Stimulated activated naive B cell treated with anti-CD40 and anti-IgM and Interleukin-4, amounts not matched to agents 10 μg/mL and 1 μg/mL and 100 μg/mL, for 72 hours (primary cell): ENCODE measurements at regions not wholly inside any gene's neighbourhood (a gene's known extent, or its start where the extent isn't known, plus 50 kb on each side); places are given as distances from the start of the nearest gene placed in this dataset.
"Not testable (repeated sequence)": the region's sequence is repeated elsewhere in the genome, so short reads cannot be mapped to it uniquely, and the experiment has no call there.

Source experiments
- ATAC-seq, 2 donors: fragments of 150-1000 bp; cut with Tn5 transposase; replicated peaks; 2 replicates each; pipeline ENCODE4 v1.10.0; 2021; ENCODE audit warnings: moderate library complexity in 1 of 2
- DNase-seq: peaks from one replicate; pipeline ENCODE4 v3.0.0; 2021
- H3K27ac Mint-ChIP-seq: one replicate; pipeline ENCODE4 v1.8.0; 2022; ENCODE audit warnings: mild to moderate bottlenecking, mixed read lengths
- H3K27me3 Mint-ChIP-seq, 2 donors: one replicate each; pipeline ENCODE4 v1.8.0; 2022; ENCODE audit warnings: mixed read lengths in 2 of 2
- H3K36me3 Mint-ChIP-seq, 2 donors: one replicate each; pipeline ENCODE4 v1.8.0; 2022; ENCODE audit warnings: mixed read lengths in 2 of 2, mild to moderate bottlenecking in 1 of 2
- H3K4me1 Mint-ChIP-seq, 2 donors: one replicate each; pipeline ENCODE4 v1.8.0; 2022; ENCODE audit warnings: mixed read lengths in 2 of 2, mild to moderate bottlenecking in 1 of 2
- H3K4me3 Mint-ChIP-seq, 2 donors: one replicate each; pipeline ENCODE4 v1.8.0; 2022; ENCODE audit warnings: mild to moderate bottlenecking in 2 of 2, mixed read lengths in 2 of 2, moderate library complexity in 1 of 2
- H3K9me3 Mint-ChIP-seq, 2 donors: one replicate each; pipeline ENCODE4 v1.8.0; 2022; ENCODE audit warnings: mixed read lengths in 2 of 2, mild to moderate bottlenecking in 1 of 2

DNA sequence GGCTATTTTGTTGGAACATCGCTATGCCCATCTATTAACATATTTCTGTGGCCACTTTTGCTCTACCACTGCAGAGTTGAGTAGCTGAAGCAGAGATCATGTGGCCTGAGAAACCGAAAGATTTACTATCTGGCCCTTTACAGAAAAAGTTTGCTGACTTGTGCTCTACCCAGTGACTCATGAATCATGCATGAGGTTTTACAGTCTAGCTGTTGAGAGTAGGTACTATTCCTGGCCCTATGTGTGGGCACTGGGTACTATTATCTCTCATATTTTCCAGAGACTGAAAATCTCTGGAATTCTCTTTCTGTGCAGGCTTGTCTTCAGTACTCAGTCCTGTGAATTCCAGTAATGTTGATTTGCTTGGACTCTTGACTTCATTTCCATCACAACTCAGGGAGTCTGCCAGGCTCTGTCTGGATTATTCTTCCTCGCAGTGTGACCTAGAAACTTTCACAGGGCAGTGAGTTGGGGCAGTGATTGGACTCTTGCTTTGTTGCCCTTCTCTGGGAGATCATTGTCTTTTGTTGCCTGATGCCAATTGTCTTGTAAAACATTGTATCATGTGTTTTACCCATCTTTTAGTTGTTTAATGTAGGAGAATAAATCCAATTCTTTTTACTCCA, 121.3 kb upstream of the PRSS12 start:
- H3K27ac Mint-ChIP-seq, H3K36me3 Mint-ChIP-seq, H3K4me1 Mint-ChIP-seq, ATAC-seq, H3K9me3 Mint-ChIP-seq, H3K27me3 Mint-ChIP-seq, H3K4me3 Mint-ChIP-seq, DNase-seq: not testable (repeated sequence)

DNA sequence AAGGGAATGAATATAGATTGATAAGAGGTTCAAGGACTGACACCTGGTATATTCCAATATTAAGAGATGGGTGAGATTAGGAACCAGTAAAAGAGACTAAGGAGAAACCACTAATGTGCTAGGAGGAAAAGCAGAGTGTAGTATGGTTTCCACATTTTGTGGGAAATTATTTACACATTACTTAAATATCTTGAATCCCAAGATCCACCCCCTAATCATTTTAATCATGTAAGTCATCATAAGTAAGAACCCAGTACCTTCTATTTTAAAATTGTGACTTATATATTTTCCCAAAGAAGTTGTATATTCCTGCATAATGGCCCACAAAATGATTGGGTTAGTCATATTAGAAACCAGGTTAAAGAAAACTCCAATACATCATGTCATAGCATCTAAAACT, 122.0 kb upstream of the PRSS12 start:
- not testable (repeated sequence) for H3K27me3 Mint-ChIP-seq, H3K4me1 Mint-ChIP-seq, DNase-seq, H3K9me3 Mint-ChIP-seq, ATAC-seq, H3K27ac Mint-ChIP-seq, H3K4me3 Mint-ChIP-seq, H3K36me3 Mint-ChIP-seq

DNA sequence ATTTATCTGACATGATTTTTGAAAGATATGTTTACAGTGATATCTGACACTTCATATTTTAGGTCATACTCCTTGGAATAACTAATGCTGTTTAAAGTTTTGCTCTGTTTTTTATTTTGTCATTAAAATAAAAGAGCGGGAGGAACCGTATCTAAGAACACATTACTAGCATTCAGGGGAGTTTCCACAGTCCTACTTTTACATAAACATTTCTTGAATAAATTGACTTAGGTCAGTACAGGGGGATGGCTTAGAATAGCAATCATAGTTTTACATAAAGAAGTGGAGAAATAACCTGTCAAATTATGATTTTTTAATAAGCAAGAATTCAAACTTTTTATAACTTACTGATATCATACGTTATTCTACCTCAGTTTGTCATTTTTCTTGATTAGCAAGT, 123.1 kb upstream of the PRSS12 start:
- DNase-seq, H3K9me3 Mint-ChIP-seq, H3K27ac Mint-ChIP-seq, H3K27me3 Mint-ChIP-seq, ATAC-seq, H3K4me1 Mint-ChIP-seq, H3K4me3 Mint-ChIP-seq, H3K36me3 Mint-ChIP-seq: not testable (repeated sequence)

DNA sequence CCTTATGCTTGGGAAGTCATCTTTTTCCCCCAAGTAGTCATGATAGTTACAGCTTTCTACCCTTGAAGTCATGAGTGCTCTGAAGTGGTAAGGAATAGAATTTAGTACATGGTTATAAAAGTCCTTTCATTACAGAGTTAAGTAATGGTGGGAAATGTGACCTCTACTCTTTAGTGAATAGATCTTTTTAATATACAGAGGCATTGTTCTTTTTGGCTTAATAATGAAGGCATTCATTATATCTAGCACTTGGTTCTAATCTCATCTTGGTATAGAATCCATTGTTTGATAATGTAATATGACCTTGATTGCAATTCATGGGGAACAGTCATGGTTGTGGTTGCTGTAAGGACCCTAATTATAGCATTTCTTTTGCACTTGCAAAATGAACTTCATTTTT, 125.0 kb upstream of the PRSS12 start:
- not testable (repeated sequence) for H3K9me3 Mint-ChIP-seq, H3K36me3 Mint-ChIP-seq, H3K27ac Mint-ChIP-seq, H3K27me3 Mint-ChIP-seq, ATAC-seq, H3K4me3 Mint-ChIP-seq, DNase-seq, H3K4me1 Mint-ChIP-seq

DNA sequence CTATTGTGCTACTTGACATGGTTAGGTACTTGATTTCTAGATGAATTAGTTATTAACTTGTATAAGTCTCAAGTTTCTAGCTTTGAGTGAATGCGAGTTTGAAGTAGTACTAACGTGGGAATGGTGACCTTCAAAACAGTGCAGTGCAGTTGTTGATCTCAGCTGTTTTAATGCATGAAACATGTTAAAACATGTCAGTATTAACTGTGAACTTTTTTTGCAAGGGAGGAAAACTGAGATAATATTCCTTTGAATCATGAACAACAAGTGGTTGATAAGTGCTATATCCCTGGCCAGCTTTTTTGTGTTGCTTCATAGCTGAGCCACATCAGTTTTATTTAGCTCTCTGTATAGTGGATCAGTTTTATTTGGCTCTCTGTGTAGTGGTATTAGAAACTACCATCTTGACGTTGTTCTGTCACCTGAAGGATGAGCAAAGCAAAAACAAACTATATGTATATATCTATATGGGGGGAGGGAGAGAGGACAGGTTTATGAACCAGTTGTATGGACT, 133.1 kb upstream of the PRSS12 start:
- not testable (repeated sequence) for H3K36me3 Mint-ChIP-seq, H3K4me3 Mint-ChIP-seq, ATAC-seq, H3K27me3 Mint-ChIP-seq, H3K27ac Mint-ChIP-seq, H3K9me3 Mint-ChIP-seq, H3K4me1 Mint-ChIP-seq, DNase-seq

DNA sequence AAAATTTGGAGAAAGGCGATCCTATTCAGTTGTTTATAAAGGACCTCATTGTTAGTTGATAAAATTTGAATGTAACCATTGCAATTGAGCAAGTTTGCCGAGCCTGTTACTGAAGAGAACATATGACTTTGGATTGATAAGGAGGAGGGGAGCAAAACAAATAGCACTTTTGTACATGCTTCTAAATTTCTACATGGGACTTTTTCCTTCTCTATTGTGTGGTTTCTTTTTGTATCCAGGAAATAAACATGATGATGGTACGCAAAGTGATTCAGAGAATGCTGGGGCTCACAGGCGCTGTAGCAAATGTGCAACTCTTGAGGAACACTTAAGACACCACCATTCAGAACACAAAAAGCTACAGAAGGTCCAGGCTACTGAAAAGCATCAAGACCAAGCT, 140.2 kb upstream of the PRSS12 start:
- not testable (repeated sequence) for H3K4me1 Mint-ChIP-seq, H3K36me3 Mint-ChIP-seq, ATAC-seq, H3K4me3 Mint-ChIP-seq, H3K27me3 Mint-ChIP-seq, H3K9me3 Mint-ChIP-seq, H3K27ac Mint-ChIP-seq, DNase-seq

DNA sequence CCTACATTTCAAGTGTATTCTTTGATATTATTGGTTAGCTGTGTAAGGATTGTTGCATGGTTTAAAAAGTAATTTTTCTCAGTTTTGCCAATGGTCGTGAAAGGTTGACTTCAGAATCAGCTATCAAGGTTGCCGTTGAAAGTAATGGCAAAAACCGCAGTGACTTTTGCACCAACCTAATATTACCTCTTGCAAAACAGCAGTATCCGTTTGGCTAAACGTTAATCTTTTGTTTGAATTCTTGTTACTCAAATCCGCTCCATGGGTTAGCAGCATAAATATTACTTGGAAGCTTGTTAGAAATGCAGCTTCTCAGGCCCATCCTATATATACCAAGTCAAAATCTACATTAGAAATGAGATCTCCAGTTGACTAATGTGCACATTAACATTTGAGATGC, 141.6 kb upstream of the PRSS12 start:
- DNase-seq, ATAC-seq, H3K36me3 Mint-ChIP-seq, H3K4me1 Mint-ChIP-seq, H3K27ac Mint-ChIP-seq, H3K27me3 Mint-ChIP-seq, H3K4me3 Mint-ChIP-seq, H3K9me3 Mint-ChIP-seq: not testable (repeated sequence)

DNA sequence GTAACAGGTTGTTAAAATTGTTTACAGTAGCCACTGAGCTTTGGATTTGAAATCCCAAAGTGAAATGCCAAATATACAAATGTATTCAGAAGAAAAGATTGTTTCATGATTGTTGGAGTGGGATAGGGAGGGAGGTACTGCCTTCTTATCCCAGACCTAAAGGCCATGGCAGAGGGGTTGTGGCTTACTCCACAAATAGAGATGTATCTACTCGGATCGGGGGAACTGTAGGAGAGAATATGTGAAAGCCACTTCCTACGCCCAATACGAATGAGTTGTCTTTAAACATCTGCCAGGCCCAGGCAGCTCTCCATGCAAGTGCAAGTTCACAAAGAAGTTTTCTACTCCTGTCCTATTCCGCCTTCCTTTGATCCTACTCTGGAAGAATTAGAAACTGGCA, 150.2 kb upstream of the PRSS12 start:
- not testable (repeated sequence) for H3K9me3 Mint-ChIP-seq, H3K4me1 Mint-ChIP-seq, H3K27me3 Mint-ChIP-seq, DNase-seq, H3K27ac Mint-ChIP-seq, ATAC-seq, H3K4me3 Mint-ChIP-seq, H3K36me3 Mint-ChIP-seq

DNA sequence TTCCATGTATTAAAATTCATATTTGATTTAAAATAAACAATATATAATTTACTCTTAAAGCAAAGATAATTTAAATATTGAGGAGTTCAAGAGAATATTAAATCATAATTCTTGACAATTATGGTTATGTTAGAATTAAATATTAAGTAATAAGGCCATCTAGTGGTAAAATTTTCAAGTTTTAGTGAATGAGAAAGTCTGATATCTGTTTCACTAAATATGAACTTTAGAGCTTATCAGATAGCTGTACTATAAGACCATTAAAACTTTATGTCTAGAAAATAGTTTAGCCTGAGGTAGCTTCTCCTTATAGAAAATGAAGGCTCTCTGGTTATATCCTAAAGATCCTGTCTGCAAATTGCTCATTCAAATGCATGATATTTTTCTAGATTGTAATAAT, 152.1 kb upstream of the PRSS12 start:
- H3K36me3 Mint-ChIP-seq, H3K27ac Mint-ChIP-seq, H3K9me3 Mint-ChIP-seq, ATAC-seq, H3K4me3 Mint-ChIP-seq, H3K27me3 Mint-ChIP-seq, H3K4me1 Mint-ChIP-seq, DNase-seq: not testable (repeated sequence)

DNA sequence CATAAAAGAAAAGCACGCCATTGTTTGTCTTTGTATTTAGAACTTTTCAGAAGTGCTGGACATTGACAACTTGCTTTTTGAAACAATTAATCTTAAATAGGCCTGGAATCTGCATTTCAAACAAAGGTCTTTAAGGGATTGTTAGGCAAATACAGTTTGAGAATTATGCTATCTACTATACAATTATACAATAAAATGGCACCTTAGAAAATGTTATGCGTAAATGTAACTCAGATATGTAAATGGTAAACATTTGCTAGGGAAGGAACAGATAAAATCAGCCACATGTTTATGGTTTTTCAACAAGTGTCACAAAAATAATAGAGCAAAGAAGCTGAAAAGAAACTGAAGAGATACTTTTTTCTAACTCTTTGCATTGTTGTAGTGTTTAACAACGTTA, 152.7 kb upstream of the PRSS12 start:
- H3K27ac Mint-ChIP-seq, ATAC-seq, H3K4me3 Mint-ChIP-seq, H3K9me3 Mint-ChIP-seq, H3K27me3 Mint-ChIP-seq, DNase-seq, H3K36me3 Mint-ChIP-seq, H3K4me1 Mint-ChIP-seq: not testable (repeated sequence)

DNA sequence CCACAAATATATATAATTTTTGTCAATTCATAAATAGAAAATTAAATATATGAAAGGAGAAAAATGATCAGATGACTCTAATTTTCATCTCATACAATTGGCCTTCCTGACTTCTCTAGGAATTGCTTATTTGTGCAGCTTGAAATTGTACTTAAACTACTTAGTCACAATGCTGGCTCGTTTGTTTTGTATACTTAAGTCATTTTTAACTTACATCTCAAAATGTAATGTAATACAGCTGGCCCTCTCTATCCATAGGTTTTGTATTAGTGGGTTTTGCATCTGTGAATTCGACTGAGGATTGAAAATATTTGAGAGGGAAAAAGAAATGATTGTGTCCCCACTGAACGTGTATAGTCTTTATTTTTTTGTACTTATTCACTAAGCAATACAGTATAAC, 160.1 kb upstream of the PRSS12 start:
- not testable (repeated sequence) for H3K4me3 Mint-ChIP-seq, H3K36me3 Mint-ChIP-seq, H3K27ac Mint-ChIP-seq, H3K4me1 Mint-ChIP-seq, DNase-seq, ATAC-seq, H3K27me3 Mint-ChIP-seq, H3K9me3 Mint-ChIP-seq

DNA sequence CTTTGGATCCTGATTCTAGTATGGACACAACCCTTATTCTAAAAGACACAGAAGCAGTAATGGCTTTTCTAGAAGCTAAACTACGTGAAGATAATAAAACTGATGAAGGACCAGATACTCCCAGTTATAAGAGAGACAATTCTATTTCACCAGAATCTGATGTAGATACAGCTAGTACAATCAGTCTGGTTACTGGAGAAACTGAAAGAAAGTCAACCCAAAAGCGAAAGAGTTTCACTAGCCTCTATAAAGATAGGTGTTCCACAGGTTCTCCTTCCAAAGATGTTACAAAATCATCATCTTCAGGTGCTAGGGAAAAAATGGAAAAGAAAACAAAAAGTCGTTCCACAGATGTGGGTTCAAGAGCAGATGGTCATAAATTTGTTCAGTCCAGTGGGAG, 161.5 kb upstream of the PRSS12 start:
- not testable (repeated sequence) for H3K4me3 Mint-ChIP-seq, ATAC-seq, H3K27ac Mint-ChIP-seq, DNase-seq, H3K9me3 Mint-ChIP-seq, H3K4me1 Mint-ChIP-seq, H3K36me3 Mint-ChIP-seq, H3K27me3 Mint-ChIP-seq

DNA sequence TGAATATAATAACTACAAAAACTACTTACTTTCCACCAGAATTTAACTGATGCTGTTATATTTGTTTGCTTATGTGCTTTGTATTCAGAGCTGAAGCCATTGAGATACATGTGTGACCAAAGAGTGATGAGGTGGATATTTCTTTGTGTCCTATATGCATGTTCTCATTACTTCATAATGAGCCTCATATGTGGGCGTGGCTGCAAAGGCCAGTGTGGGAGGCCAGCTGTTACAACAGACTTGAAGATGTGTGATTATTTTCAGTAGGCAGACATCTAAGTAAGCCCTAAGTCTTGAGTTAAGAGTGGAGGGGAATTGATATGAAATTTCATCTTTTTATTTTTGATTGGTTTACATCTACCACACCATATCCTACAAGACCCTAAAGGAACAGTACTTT, 163.3 kb upstream of the PRSS12 start:
- H3K27ac Mint-ChIP-seq, ATAC-seq, H3K27me3 Mint-ChIP-seq, H3K4me3 Mint-ChIP-seq, H3K9me3 Mint-ChIP-seq, H3K4me1 Mint-ChIP-seq, H3K36me3 Mint-ChIP-seq, DNase-seq: not testable (repeated sequence)

DNA sequence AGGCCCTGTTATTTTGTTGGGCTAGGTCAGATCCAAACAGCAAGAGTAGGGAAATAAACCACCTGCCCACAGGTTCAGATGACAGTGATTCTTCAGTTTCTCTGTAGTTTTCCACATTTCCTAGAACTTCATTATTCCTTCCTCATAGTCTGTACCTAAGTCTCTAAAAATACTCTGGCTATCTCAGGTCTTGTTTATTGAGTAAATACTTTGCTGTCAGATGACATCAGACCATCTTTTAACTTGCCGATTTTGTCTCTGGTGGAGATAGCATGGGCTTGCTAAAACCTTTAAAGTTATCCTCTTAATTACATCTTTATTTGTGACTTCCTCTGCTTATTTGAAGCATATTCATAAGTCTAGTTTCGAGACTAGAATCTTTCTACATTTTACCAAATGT, 155.1 kb upstream of the METTL14 start:
- not testable (repeated sequence) for H3K27me3 Mint-ChIP-seq, H3K9me3 Mint-ChIP-seq, H3K27ac Mint-ChIP-seq, DNase-seq, H3K4me1 Mint-ChIP-seq, ATAC-seq, H3K4me3 Mint-ChIP-seq, H3K36me3 Mint-ChIP-seq

DNA sequence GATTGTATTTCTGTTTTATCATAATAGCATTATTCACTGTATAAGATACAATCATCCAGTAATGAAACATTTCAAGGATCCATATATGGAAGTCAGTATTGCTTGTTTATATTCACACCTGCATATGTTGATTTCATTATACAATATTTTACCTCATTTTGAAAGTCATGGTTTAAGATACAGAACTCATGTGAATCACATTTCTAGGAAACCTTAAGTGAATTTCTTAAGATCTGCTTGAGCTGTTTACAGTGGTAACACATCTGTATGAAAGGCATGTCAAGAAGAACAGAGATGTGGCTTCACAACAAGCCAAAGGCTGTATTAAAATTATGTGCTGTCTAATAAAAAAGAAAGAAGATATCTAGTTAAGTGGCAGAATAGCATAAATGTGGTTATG, 153.2 kb upstream of the METTL14 start:
- ATAC-seq, H3K4me3 Mint-ChIP-seq, H3K27ac Mint-ChIP-seq: not testable (repeated sequence)

DNA sequence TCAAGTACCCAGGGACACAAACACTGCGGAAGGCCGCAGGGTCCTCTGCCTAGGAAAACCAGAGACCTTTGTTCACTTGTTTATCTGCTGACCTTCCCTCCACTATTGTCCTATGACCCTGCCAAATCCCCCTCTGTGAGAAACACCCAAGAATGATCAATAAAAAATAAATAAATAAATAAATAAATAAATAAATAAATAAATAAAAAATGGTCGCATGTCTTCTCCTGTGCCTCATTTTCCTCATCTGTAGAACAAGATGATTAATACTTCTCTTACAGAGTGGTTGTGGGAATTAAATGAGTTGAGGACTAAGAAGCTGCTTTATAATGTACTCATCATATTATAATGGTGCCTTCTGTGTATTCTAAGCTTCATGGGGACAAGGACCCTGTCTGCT, 149.4 kb upstream of the METTL14 start:
- not testable (repeated sequence) for H3K4me3 Mint-ChIP-seq, H3K9me3 Mint-ChIP-seq

More for the DNA sequence above, 153.2 kb upstream of the METTL14 start:
- H3K27me3 Mint-ChIP-seq, DNase-seq, H3K9me3 Mint-ChIP-seq, H3K36me3 Mint-ChIP-seq, H3K4me1 Mint-ChIP-seq: not testable (repeated sequence)

More for the DNA sequence above, 149.4 kb upstream of the METTL14 start:
- not testable (repeated sequence) for H3K27ac Mint-ChIP-seq, DNase-seq, H3K4me1 Mint-ChIP-seq, ATAC-seq, H3K27me3 Mint-ChIP-seq, H3K36me3 Mint-ChIP-seq
